ENCODE measurements at regions not wholly inside any gene's neighbourhood (a gene's known extent, or its start where the extent isn't known, plus 50 kb on each side); places are given as distances from the start of the nearest gene placed in this dataset.

GRCh38 chr16:9412915-9413264 is 321.4 kb downstream of the HAPSTR1 start:
- Histone ChIP-seq H3K36me3 (ENCODE audit: control insufficient read depth in 2 of 2, insufficient read depth in 1 of 2, low read length in 2 of 2) (no peaks in the 10 kb centered on the region), H3K9me3 (ENCODE audit: control insufficient read depth, insufficient read depth, low read depth, low read length) (no peaks in the 10 kb centered on the region), H3K4me3 (ENCODE audit: low read depth, low read length) (no peak overlapping the region), H3K27ac (ENCODE audit: extremely low read depth, low read depth, low read length) (no peak overlapping the region), H3K4me1 (ENCODE audit: control insufficient read depth, insufficient read depth, low read length) (no peaks in the 10 kb centered on the region)
- TF ChIP-seq SALL2 (tag by site-specific recombination; IDR thresholded peaks at IDR 0.05; ENCODE audit: borderline replicate concordance): no peak
- TF ChIP-seq ZNF558 (tag by site-specific recombination; IDR thresholded peaks at IDR 0.05): no peak
- no peak for TF ChIP-seq ZNF660 (tag by site-specific recombination; IDR thresholded peaks at IDR 0.05)
- ChIA-PET CTCF (no interaction called here), POLR2A (no interaction called here)

GRCh38 chr16:9415545-9415944 is 324.1 kb downstream of the HAPSTR1 start:
- ChIA-PET CTCF (no interaction called here), POLR2A (no interaction called here)
- Histone ChIP-seq H3K4me3 (ENCODE audit: low read depth, low read length) (no peak overlapping the region), H3K9me3 (ENCODE audit: control insufficient read depth, insufficient read depth, low read depth, low read length) (no peaks in the 10 kb centered on the region), H3K36me3 (ENCODE audit: control insufficient read depth in 2 of 2, insufficient read depth in 1 of 2, low read length in 2 of 2) (no peaks in the 10 kb centered on the region), H3K27ac (ENCODE audit: extremely low read depth, low read depth, low read length) (no peak overlapping the region), H3K4me1 (ENCODE audit: control insufficient read depth, insufficient read depth, low read length) (no peaks in the 10 kb centered on the region)
- no peak for TF ChIP-seq ZBTB49 (tag by site-specific recombination; IDR thresholded peaks at IDR 0.05; ENCODE audit: low read depth)
- no peak for TF ChIP-seq FEZF1 (tag by site-specific recombination; IDR thresholded peaks at IDR 0.05)
- TF ChIP-seq ZBTB10 (tag by site-specific recombination; IDR thresholded peaks at IDR 0.05): no peak
- TF ChIP-seq ZFP3 (tag by site-specific recombination; IDR thresholded peaks at IDR 0.05; ENCODE audit: low read depth): no peak

- Histone ChIP-seq H3K36me3 (ENCODE audit: control insufficient read depth in 2 of 2, insufficient read depth in 1 of 2, low read length in 2 of 2) (no peaks in the 10 kb centered on the region), H3K27ac (ENCODE audit: extremely low read depth, low read depth, low read length) (no peak overlapping the region), H3K9me3 (ENCODE audit: control insufficient read depth, insufficient read depth, low read depth, low read length) (no peaks in the 10 kb centered on the region), H3K4me1 (ENCODE audit: control insufficient read depth, insufficient read depth, low read length) (no peaks in the 10 kb centered on the region), H3K4me3 (ENCODE audit: low read depth, low read length) (no peak overlapping the region)
- TF ChIP-seq ZSCAN5A (tag by site-specific recombination; IDR thresholded peaks at IDR 0.05): no peak
- no peak for TF ChIP-seq ZXDB (tag by site-specific recombination; IDR thresholded peaks at IDR 0.05)
- TF ChIP-seq ZNF202 (tag by site-specific recombination; IDR thresholded peaks at IDR 0.05; ENCODE audit: borderline replicate concordance): no peak
- no peak for TF ChIP-seq ZNF140 (tag by site-specific recombination; IDR thresholded peaks at IDR 0.05)
- ChIA-PET CTCF (no interaction called here), POLR2A (no interaction called here)
Observed at GRCh38 chr16:9417898-9418297, 326.5 kb downstream of the HAPSTR1 start.

- no peaks in the 10 kb centered on the region for H3K36me3 ChIP-seq (ENCODE audit: control insufficient read depth in 2 of 2, insufficient read depth in 1 of 2, low read length in 2 of 2)
- ChIA-PET CTCF (no interaction called here), POLR2A (no interaction called here)
- TF ChIP-seq PATZ1 (tag by site-specific recombination; IDR thresholded peaks at IDR 0.05) (no peak), ZNF645 (tag by site-specific recombination; IDR thresholded peaks at IDR 0.05) (no peak), ZNF658 (tag by site-specific recombination; IDR thresholded peaks at IDR 0.05) (no peak), ZNF24 (tag by site-specific recombination; IDR thresholded peaks at IDR 0.05) (no peak), ZNF26 (tag by site-specific recombination; IDR thresholded peaks at IDR 0.05) (no peak), GFI1B (tag by site-specific recombination; IDR thresholded peaks at IDR 0.05) (no peak)
Observed at GRCh38 chr16:9419161-9419560, 327.7 kb downstream of the HAPSTR1 start.

More at GRCh38 chr16:9419161-9419560, 327.7 kb downstream of the HAPSTR1 start:
- H3K4me3 ChIP-seq (ENCODE audit: low read depth, low read length): no peak overlapping the region
- no peaks in the 10 kb centered on the region for H3K9me3 ChIP-seq (ENCODE audit: control insufficient read depth, insufficient read depth, low read depth, low read length)
- no peaks in the 10 kb centered on the region for H3K4me1 ChIP-seq (ENCODE audit: control insufficient read depth, insufficient read depth, low read length)
- no peak overlapping the region for H3K27ac ChIP-seq (ENCODE audit: extremely low read depth, low read depth, low read length)
